Globus pallidus (tissue), 1 donor: ENCODE measurements at regions not wholly inside any gene's neighbourhood (a gene's known extent, or its start where the extent isn't known, plus 50 kb on each side); places are given as distances from the start of the nearest gene placed in this dataset.
A peak's percentile ranks its signal among the peaks of the same experiment; 100 is the strongest.

Experiments used
- DNase-seq: peaks from one replicate; pipeline ENCODE4 v3.0.0-alpha.2; 2015; ENCODE audit warnings: low spot score

DNA sequence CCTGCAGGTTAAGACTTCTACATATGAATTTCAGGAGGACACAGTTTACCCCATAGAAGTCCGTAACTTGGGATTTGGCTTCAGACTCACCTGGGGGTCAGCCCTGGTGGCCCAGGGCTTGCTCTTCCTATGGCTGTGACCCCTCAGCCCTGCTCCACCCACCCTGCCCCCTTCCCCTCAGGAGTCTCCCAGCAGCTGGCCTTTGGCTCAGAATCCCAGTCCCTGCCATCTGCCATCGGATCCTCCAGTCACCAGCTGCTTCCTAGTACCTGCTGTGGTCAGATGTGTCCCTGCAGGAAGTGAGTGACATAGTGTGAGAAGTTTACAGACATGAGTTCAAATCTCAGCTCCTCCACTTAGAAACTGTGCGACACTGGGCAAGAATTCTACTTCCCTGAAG, 332.6 kb downstream of the NPHP4 start:
- no peak for DNase-seq

DNA sequence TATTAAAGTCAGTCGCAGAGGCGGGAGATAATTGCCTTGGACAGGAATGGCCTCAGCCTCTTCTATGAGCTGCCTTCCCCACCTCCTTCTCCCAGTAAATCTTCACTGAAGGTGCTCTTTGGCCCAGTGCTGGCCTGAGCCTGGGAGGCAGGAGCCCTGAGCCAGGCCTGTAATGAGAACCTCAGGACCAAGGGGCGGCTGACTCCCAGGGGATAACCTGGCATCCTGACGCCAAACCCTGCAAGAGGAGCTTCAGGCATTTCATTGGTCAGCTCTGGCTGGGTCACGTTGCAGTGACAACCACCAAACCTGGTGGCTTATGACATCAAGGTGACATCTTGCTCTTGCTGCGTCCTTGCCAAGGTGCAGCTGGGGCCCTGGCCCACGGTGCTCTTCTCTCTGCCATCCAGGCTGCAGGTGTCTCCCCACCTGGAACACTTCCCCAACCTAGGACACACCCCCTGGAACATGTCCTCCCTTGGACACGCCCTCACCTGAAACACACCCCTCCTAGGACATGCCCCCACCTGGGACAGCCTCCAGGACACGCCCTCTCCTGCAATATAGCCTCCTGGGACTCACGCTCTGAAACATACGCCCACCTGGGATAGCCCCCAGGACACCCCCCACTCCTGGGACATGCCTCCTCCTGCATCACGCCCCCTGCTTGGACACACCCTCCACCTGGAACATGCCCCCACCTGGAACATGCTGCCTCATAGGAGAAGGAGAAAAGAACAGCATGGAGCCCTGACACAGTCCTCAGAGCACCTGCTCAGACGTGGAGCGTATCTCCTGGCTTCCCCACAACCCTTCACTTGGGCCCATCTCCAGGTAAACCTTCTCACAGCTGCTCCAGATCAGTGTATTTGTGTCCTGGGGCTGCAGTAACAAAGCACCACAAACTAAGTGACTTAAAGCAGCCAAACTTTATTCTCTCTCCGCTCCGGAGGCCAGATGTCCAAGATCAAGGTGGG, 333.6 kb downstream of the NPHP4 start:
- no peak for DNase-seq

DNA sequence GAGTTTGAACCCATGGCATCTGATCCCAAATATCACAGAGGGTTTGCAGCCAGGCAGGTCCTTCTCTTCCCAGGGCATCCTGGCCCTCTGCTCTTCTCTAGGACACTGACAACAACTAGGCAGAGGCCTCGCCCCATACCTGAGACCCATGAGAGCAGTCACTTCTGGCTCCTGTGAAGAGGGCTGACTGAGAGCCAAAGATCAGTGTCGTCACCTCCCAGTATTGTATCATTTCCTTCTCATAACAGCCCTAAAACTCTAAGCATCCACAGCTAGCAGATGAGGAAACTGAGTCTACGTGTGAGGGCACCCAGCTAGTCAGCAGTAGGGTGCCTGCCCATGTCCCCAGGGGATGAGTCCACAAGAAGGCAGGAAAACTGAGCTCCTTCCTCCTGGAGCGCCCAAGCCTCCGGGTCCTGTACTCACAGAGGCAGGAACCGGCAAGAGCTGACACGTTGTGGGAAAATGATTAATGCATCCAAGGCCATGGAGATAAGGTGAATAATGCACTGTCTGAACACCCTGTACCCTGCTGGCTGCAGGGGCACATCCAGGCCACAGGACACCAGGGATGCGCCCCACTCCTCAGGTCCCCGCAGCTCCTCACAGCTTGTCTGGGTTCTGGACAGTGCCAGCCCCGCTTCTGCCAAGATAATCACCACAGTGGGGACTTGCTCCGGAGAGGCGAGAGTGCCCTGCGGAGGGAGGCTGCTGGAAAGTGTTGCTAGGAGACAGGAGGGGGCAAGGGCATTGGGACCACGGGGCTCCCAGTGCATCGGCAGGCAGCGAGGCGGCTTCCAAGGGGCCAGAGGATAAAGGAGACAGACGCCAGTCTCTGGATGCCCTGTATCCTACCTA, 340.0 kb downstream of the NPHP4 start:
- DNase-seq = peak; percentile 12

DNA sequence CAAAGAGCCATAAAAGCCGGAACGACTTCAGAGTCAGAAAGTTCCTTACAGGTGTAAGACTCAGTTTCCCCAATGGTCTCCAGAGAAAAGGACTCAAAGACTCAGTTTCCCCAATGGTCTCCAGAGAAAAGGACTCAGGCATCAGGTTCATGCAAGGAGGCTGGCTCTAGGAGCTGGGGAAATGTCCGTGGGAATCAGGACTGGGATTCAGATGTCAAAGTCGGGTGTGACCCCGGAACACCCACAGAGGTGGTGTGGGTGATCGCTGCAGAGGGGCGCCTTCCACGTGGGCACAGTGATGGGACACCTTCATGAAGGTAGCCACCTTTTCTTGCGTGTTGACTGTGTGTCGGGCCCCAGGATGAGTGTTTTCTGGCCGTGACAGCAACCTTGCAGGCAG, 340.8 kb downstream of the NPHP4 start:
- no peak for DNase-seq

DNA sequence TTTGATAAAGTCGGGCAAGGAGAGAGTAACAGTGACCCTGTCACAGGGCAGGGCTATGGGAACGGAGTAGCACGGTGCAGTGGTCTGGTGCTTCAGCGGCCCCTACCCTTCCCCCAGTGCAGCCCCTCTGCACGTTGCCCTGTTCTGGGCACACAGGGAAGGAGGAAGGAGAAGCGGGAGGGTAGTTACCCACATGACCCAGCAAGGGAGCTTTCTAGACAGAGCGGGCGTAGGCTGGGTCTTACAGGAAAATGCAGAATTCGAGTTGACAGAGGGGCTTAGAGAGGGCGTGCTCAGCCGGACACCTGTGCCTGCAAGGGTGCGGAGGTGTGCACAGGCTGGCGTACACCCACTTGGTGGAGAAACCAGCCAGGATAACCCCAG, 341.2 kb downstream of the NPHP4 start:
- no peak for DNase-seq

DNA sequence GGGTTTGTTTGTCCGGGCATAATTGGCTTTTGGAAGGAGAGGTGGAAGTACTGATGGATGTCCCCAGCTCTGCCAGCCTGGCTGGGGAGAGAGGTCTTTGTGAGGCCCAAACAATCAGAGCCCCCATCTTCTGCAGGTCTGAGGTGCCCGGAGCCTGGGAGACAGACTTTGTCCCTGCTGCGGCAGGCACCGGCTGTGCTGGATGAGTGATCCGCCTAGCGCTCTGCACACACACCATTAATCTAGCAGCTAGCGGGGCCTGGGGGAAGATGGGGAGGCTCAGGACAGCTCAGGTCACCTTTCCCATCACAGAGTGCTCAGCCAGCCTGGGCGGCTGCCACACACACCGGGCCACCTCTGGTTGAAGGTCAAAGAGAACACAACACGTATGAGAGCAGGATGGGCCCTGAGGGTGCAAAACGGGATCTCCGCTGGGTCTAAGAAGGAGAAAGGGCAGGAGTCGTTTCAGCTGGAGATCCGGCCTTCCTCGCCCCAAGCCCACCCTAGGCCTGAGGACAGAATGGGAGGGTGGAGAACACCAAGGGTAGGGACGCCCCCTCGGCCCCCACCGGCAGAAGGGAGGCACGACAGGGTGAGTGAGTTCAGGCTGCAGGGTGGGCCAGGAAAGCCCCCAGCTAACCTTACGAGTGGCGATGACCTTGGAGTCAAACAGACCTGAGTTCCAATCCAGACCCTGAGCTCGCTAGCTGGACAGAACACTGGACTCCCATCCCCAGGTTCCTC, 341.8 kb downstream of the NPHP4 start:
- no peak for DNase-seq

DNA sequence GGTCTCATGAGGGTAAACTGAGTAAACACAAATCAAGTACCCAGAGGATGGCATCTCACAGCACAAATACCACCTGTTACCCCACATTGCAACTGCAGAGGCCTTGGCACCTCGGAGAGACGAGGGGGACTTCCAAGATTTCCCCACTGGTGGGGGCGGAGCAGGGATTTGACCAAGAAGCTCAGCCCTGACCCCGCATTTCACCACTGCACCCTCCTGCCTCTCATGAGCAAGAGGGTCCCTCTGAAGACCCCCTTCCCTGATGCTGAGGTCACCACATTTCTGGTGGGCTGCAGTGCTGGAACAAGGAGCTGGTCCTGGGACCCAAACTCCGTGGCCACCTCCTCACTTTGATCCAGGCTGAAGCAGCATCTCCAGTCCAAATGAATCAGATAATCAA, 342.4 kb downstream of the NPHP4 start:
- DNase-seq = no peak

DNA sequence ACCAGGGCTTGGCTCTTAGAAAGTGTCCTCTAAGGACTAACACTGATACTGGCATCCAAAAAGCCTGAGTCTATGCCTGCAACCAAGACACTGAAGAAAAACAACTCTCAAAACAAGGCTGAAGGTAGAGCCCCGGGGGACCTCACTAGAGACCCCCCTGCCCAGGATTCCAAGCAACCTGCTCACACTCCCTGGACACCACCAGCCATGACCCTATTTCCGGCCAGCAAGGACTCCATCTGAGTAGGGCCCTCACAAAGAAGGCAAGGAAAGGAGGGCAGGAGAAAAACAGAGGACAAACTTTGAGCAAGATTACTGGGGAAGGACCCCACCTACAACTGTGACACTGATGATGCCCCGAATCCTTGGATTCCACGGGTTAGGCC, 343.1 kb downstream of the NPHP4 start:
- DNase-seq = no peak

DNA sequence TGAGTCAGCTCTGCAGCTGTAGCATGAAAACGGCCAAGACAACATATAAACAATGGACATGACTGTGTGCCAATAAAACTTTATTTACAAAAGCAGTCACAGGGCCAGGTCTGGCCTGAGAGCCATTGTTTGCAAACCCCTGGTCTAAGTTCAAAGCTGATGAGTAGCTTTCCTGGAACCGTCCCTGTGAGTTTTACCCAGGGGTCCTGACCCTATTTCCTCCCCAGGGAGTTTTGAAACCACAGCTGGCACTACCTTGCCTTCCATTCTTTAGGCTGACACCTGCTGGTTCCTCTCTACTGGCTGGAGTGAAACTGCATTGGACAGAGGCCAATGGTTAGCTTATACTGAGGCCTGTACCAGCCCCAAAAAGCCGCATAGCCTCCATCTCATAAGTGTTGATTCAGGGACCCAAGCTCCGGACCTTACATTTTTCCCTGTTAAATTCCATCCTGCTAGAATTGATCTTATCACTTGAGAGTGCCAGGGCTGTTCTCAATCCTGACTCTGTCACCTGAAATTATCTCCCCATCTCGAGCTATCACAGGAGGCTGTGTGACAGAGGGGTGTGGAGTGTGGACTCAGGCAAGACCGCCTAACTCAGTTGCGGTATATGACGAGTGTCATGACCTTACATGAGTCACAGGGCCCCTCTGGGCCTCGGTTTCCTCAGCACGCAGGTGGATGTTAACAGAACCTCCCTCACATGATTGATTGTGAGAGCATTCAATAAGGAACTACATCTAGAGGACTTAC, 343.6 kb downstream of the NPHP4 start:
- no peak for DNase-seq

DNA sequence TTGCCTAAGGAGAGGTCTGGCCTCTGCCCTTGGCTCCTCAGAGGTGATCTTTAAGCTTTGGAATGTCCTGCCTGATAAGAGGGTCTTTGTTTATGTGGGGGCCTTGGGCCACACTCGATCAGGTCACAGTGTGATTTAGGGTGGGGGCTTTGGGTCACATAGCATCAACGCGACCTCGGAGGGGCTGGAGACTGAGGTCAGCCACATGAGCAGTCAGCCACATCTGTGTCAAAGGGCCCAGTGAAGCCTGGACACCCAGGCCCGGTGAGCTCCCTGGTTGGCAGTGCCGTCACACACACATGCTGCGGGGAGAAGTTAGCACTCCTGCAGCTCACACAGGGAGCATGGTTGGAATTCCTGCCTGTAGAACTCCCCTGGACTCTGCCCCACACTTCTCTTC, 345.0 kb downstream of the NPHP4 start:
- DNase-seq = no peak

GRCh38 chr1:5646486-5647149, 345.6 kb downstream of the NPHP4 start:
- no peak for DNase-seq

GRCh38 chr1:5645929-5646328, 346.3 kb downstream of the NPHP4 start:
- no peak for DNase-seq

DNA sequence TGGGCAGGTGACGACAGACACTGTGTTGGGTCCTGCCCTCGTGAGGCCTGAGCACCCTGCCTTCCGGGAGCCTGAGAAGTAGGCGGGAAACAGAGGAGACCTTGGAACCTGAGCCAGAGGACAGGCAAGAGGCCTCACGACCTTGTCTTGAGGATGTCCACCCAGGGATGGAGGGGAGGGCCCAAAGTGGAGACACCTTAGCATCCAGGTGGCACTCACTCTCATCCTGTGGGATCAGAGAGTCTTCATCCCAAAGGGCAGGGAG, 347.2 kb downstream of the NPHP4 start:
- no peak for DNase-seq

DNA sequence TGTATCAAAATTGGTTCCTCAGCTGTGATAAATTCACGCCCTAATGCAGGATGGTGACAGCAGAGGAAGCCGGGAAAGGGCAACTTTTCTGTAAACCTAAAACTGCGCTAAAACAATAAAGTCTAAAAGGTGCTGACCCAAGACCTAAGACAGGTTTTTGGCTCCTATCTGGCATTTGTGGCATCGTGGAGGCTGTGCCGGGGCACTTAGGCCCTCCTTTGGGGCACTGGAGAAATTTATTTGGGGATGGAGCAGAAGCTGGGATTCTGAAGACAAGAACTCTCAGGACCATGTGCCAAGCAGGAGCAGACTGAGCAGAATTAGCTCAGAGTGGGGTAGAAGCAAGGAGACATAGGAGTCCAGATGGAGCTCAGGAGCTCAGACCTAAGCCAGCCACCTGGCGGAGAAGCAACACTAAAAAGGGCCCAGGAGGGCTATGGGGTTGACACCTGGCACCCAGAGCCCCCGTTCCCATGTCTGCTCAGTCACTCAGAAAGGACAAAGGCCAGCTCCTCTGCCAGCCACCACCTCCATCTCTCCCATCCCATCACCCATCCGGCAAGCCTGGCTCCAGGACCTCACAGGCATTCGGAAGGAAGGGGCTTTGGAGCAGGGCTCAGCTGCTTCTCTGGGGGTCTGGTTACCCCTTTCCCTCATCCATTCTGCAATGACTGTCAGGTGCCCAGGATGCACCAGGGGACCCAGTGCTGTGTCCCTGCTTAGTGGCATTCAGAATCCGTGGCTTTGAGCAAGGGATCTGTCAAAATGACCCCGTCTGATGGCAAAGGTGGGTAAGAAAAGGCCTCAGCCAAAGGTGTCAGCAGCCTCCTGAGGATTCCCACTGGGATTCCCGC, 347.7 kb downstream of the NPHP4 start:
- DNase-seq = no peak

- DNase-seq = no peak
Observed at GRCh38 chr1:5643360-5644107, 348.7 kb downstream of the NPHP4 start.

DNA sequence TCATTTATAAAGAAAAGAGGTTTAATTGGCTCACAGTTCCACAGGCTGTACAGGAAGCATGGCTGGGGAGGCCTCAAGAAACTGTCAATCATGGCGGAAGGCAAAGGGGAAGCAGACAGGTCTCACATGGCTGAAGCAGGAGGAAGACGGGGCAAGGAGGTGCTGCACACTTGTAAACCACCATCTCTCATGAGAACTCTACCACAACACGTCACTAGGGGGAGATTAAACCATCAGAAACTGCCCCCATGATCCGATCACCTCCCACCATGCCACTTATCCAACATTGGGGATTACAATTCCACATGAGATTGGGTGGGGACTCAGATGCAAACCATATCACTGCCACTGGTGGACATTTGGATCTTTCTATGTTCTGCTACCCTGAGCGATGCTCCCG, 351.4 kb downstream of the NPHP4 start:
- no peak for DNase-seq

DNA sequence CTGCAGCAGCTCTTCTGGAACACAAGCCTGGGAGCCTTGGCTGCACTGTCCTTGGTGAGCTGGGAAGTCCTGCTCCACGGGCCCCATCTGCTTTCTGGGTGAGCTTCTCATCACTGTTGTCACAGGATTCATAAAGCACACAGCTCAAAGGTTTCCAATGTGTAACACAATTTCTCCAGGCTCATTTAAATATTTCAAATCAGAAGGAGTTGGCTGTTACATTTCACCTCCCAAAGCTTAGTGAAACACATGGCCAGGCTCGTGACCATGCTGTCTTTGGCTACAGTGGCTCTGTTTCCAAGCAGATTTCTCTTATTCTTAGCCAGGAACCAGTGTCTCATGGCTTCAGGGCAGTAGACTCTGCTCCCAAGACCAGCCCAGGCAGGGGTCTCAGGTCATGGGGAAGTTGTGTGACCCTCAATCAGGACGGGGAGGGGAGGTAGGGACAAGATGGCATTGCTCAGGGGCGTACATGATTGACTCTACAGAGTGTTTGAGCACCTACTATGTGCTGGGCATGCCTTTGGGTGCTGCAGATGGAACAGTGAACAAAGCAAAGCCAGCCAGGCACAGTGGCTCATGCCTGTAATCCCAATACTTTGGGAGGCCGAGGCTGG, 353.0 kb downstream of the NPHP4 start:
- DNase-seq = no peak

DNA sequence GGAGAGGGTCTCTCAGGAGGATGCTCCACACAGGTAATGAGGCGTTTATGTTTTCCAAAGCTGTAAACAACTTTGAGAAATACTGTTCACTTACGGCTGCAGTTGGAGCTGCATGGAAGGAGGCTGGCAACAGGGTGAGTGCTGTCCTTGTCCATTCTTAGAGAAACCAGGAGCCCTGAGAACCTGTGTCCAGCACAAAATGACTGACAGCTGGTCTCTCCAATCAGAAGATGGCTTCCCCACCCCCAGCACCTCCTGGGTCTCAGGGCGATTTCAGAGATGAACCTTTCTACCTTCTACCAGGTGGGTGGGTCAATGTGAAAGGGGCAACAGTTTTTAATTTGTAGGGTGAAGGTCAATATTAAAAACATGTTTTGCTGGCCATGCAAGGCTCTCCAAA, 353.6 kb downstream of the NPHP4 start:
- DNase-seq = no peak

DNA sequence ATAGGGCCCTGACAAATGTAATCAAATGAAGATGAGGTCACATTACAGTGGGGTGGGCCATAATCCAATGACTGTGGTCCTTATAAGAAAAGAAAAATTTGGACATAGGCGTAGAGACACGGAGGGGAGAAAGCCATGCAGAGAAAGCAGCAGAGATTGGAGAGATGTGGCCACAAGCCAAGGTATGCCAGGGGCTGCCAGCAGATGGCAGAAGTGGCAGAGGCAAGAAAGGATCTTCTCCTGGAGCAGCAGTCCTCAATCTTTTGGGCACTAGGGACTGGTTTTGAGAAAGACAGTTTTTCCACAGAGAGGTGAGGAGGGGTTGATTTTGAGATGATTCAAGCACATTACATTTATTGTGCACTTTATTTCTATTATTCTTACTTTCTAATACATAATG, 355.1 kb downstream of the NPHP4 start:
- DNase-seq = peak; percentile 27
